ENCODE measurements at regions not wholly inside any gene's neighbourhood (a gene's known extent, or its start where the extent isn't known, plus 50 kb on each side); places are given as distances from the start of the nearest gene placed in this dataset.

- Histone ChIP-seq H3K4me1 (ENCODE audit: low read length) (no peaks in the 10 kb centered on the region), H3F3A (ENCODE audit: insufficient read depth, low read length) (no peaks in the 10 kb centered on the region), H4K20me1 (ENCODE audit: insufficient read depth, low read length) (no peaks in the 10 kb centered on the region), H3K27me3 (replicated peaks; ENCODE audit: insufficient read depth, low read length) (no peaks in the 10 kb centered on the region), H3K9ac (ENCODE audit: low read length) (no peak overlapping the region), H3K79me2 (ENCODE audit: low read length) (no peaks in the 10 kb centered on the region), H3K36me3 (replicated peaks; ENCODE audit: insufficient read depth, low read length) (no peaks in the 10 kb centered on the region), H3K4me3 (ENCODE audit: low read length) (no peak overlapping the region), H3K4me2 (ENCODE audit: low read depth, low read length) (no peak overlapping the region), H3K9me2 (replicated peaks; ENCODE audit: insufficient read depth, low read length) (no peaks in the 10 kb centered on the region), H3K9me3 (replicated peaks; ENCODE audit: insufficient read depth, low read length) (no peaks in the 10 kb centered on the region), H2AFZ (ENCODE audit: low read length) (no peak overlapping the region), H3K27ac (ENCODE audit: low read length) (no peak overlapping the region)
- peak; percentile 32 for DNase-seq
- TF ChIP-seq EZH2phosphoT487 (IDR thresholded peaks at IDR 0.05; ENCODE audit: low read length), result no peak
- TF ChIP-seq EZH2 (optimal IDR thresholded peaks at IDR 0.05; ENCODE audit: low read depth, low read length), result no peak
- TF ChIP-seq, protein P1, sequence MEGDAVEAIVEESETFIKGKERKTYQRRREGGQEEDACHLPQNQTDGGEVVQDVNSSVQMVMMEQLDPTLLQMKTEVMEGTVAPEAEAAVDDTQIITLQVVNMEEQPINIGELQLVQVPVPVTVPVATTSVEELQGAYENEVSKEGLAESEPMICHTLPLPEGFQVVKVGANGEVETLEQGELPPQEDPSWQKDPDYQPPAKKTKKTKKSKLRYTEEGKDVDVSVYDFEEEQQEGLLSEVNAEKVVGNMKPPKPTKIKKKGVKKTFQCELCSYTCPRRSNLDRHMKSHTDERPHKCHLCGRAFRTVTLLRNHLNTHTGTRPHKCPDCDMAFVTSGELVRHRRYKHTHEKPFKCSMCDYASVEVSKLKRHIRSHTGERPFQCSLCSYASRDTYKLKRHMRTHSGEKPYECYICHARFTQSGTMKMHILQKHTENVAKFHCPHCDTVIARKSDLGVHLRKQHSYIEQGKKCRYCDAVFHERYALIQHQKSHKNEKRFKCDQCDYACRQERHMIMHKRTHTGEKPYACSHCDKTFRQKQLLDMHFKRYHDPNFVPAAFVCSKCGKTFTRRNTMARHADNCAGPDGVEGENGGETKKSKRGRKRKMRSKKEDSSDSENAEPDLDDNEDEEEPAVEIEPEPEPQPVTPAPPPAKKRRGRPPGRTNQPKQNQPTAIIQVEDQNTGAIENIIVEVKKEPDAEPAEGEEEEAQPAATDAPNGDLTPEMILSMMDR (IDR thresholded peaks at IDR 0.05; ENCODE audit: low read length), result no peak
Observed at GRCh38 chr12:76190299-76190698, 105.8 kb upstream of the NAP1L1 start.

DNA sequence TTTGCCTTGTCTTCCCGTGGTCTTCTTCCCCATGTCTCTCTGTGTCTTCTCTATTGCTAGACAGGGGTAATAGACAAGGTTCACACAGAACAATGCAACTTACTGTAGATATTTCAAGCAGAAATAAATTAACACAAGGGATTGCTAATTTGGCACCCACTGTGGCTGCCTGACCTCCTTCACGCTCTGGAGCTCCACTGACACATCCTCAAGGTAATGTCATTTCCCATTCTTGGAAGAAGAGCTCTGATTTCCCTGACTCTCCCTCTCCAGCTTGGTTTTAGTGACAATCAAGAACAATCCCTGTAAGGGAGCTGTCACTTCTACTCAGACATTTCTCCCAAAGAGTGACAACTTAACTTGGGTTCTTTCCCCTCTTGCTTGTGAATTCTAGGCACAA, 105.4 kb upstream of the NAP1L1 start:
- no peak overlapping the region for H3K27ac ChIP-seq (ENCODE audit: low read length)

GRCh38 chr12:76187177-76187576, 102.7 kb upstream of the NAP1L1 start:
- no peak overlapping the region for H2AFZ ChIP-seq (ENCODE audit: low read length)
- H3K27me3 ChIP-seq (replicated peaks; ENCODE audit: insufficient read depth, low read length), result no peaks in the 10 kb centered on the region
- no peaks in the 10 kb centered on the region for H3K9me2 ChIP-seq (replicated peaks; ENCODE audit: insufficient read depth, low read length)
- H3K4me2 ChIP-seq (ENCODE audit: low read depth, low read length), result no peak overlapping the region
- TF ChIP-seq EZH2phosphoT487 (IDR thresholded peaks at IDR 0.05; ENCODE audit: low read length), result no peak
- TF ChIP-seq, protein P1 (IDR thresholded peaks at IDR 0.05; ENCODE audit: low read length), result no peak
- TF ChIP-seq EZH2 (optimal IDR thresholded peaks at IDR 0.05; ENCODE audit: low read depth, low read length), result no peak
- H3K9me3 ChIP-seq (replicated peaks; ENCODE audit: insufficient read depth, low read length), result no peaks in the 10 kb centered on the region
- no peaks in the 10 kb centered on the region for H3K36me3 ChIP-seq (replicated peaks; ENCODE audit: insufficient read depth, low read length)
- H3K9ac ChIP-seq (ENCODE audit: low read length), result no peak overlapping the region
- H3F3A ChIP-seq (ENCODE audit: insufficient read depth, low read length), result no peaks in the 10 kb centered on the region
- no peaks in the 10 kb centered on the region for H3K79me2 ChIP-seq (ENCODE audit: low read length)
- H3K27ac ChIP-seq (ENCODE audit: low read length), result no peak overlapping the region
- H3K4me3 ChIP-seq (ENCODE audit: low read length), result no peak overlapping the region
- no peaks in the 10 kb centered on the region for H3K4me1 ChIP-seq (ENCODE audit: low read length)
- DNase-seq, result no peak
- H4K20me1 ChIP-seq (ENCODE audit: insufficient read depth, low read length), result no peaks in the 10 kb centered on the region

More for the DNA sequence above, 105.4 kb upstream of the NAP1L1 start:
- Histone ChIP-seq H3K9me3 (replicated peaks; ENCODE audit: insufficient read depth, low read length) (no peaks in the 10 kb centered on the region), H3K4me3 (ENCODE audit: low read length) (no peak overlapping the region), H3K4me1 (ENCODE audit: low read length) (no peaks in the 10 kb centered on the region), H2AFZ (ENCODE audit: low read length) (no peak overlapping the region), H3K36me3 (replicated peaks; ENCODE audit: insufficient read depth, low read length) (no peaks in the 10 kb centered on the region), H4K20me1 (ENCODE audit: insufficient read depth, low read length) (no peaks in the 10 kb centered on the region), H3K9me2 (replicated peaks; ENCODE audit: insufficient read depth, low read length) (no peaks in the 10 kb centered on the region), H3K4me2 (ENCODE audit: low read depth, low read length) (no peak overlapping the region), H3K9ac (ENCODE audit: low read length) (no peak overlapping the region), H3K27me3 (replicated peaks; ENCODE audit: insufficient read depth, low read length) (no peaks in the 10 kb centered on the region), H3F3A (ENCODE audit: insufficient read depth, low read length) (no peaks in the 10 kb centered on the region), H3K79me2 (ENCODE audit: low read length) (no peaks in the 10 kb centered on the region)
- DNase-seq, result no peak
- TF ChIP-seq, protein P1 (IDR thresholded peaks at IDR 0.05; ENCODE audit: low read length), result no peak
- TF ChIP-seq EZH2 (optimal IDR thresholded peaks at IDR 0.05; ENCODE audit: low read depth, low read length) (no peak), EZH2phosphoT487 (IDR thresholded peaks at IDR 0.05; ENCODE audit: low read length) (no peak)
